Thyroid gland (tissue), 4 donors: ENCODE measurements at regions not wholly inside any gene's neighbourhood (a gene's known extent, or its start where the extent isn't known, plus 50 kb on each side); places are given as distances from the start of the nearest gene placed in this dataset.

Experiments
- CTCF ChIP-seq, 6 experiments: fragments of 200-600 bp in 3 of 6; fragments of 450-650 bp in 3 of 6; sonication (generic) in 3 of 6; IDR thresholded peaks; one replicate each; pipeline ENCODE4 v1.5.1; 2016 to 2019; ENCODE audit warnings: antibody characterized with exemption in 6 of 6, mild to moderate bottlenecking in 2 of 6, inconsistent platforms in 1 of 6, moderate library complexity in 1 of 6
- POLR2A ChIP-seq, 2 donors: fragments of 450-650 bp; IDR thresholded peaks; one replicate each; pipeline ENCODE4 v1.6.1; 2017; ENCODE audit warnings: antibody characterized with exemption in 2 of 2, mild to moderate bottlenecking in 2 of 2, moderate library complexity in 1 of 2

- TF ChIP-seq CTCF (IDR thresholded peaks at IDR 0.05) (no peak), POLR2A (IDR thresholded peaks at IDR 0.05) (no peak)
These were observed 447.8 kb upstream of the MKI67 start for GRCh38 chr10:128573986-128574385.
